Body of pancreas (tissue), 4 donors: ENCODE measurements at regions not wholly inside any gene's neighbourhood (a gene's known extent, or its start where the extent isn't known, plus 50 kb on each side); places are given as distances from the start of the nearest gene placed in this dataset.

Experiments used
- ATAC-seq: fragments of 150-250 bp; one replicate; pipeline ENCODE4 v1.9.1; 2016
- DNase-seq, 4 donors: peaks; one replicate each; pipeline ENCODE4 v3.0.0-alpha.2; 2019
- H3K27ac ChIP-seq, 4 donors: fragments of 200-600 bp; sonication (generic); 1 replicate in 3 of 4; 2 replicates in 1 of 4; pipeline versions ENCODE4 v1.5.1 to v1.6.1; 2016 to 2019; ENCODE audit warnings: mild to moderate bottlenecking in 1 of 4, mixed read lengths in 1 of 4, moderate library complexity in 1 of 4
- H3K27me3 ChIP-seq, 2 donors: fragments of 200-600 bp; sonication (generic); one replicate each; pipeline ENCODE4 v1.6.0; 2016; ENCODE audit warnings: mild to moderate bottlenecking in 1 of 2
- H3K36me3 ChIP-seq, 2 donors: fragments of 200-600 bp; sonication (generic); replicated peaks in 1 of 2; 2 replicates each; pipeline ENCODE4 v1.5.1; 2016; ENCODE audit warnings: low read depth in 2 of 2; ENCODE audit not compliant: insufficient read depth in 1 of 2
- H3K4me1 ChIP-seq: fragments of 200-600 bp; sonication (generic); one replicate; pipeline ENCODE4 v1.6.0; 2016
- H3K4me3 ChIP-seq, 2 donors: fragments of 200-600 bp; sonication (generic); 1 replicate in 1 of 2; 2 replicates in 1 of 2; pipeline ENCODE4 v1.5.1; 2016 to 2019
- H3K9me3 ChIP-seq, 3 donors: fragments of 200-600 bp; sonication (generic); 1 replicate in 2 of 3; 2 replicates in 1 of 3; pipeline ENCODE4 v1.5.1; 2016
- CTCF ChIP-seq, 7 experiments: fragments of 450-650 bp in 4 of 7; fragments of 200-600 bp in 3 of 7; sonication (generic) in 3 of 7; IDR thresholded peaks; one replicate each; pipeline ENCODE4 v1.5.1; 2016 to 2019; ENCODE audit warnings: antibody characterized with exemption in 7 of 7
- POLR2A ChIP-seq, 3 donors: fragments of 450-650 bp; IDR thresholded peaks; one replicate each; pipeline ENCODE4 v1.6.1; 2016; ENCODE audit warnings: antibody characterized with exemption in 3 of 3, mild to moderate bottlenecking in 2 of 3
- WGBS, 2 donors: methylation state at CpG; one replicate each; pipeline ENCODE4 v1.1.5; 2017; 5-methylcytosine and 5-hydroxymethylcytosine counted together
- intact Hi-C: fragments of 100-400 bp; cut with DNase I; formaldehyde crosslinking; loops from one replicate; pipeline ENCODE4 v1.15.1; 2023

- no peaks in the 10 kb centered on the region for H3K9me3 ChIP-seq
- DNase-seq (no peak), ATAC-seq (no peak)
- intact Hi-C loops: no loop called here
- H3K36me3 ChIP-seq: no peaks in the 10 kb centered on the region
- H3K27ac ChIP-seq: no peak overlapping the region
- TF ChIP-seq CTCF (IDR thresholded peaks at IDR 0.05): no peak
- no peak for TF ChIP-seq POLR2A (IDR thresholded peaks at IDR 0.05)
- H3K27me3 ChIP-seq: no peaks in the 10 kb centered on the region
- H3K4me3 ChIP-seq: no peak overlapping the region
- H3K4me1 ChIP-seq: no peaks in the 10 kb centered on the region
- WGBS, 2 donors: 79 to 91% methylated on average over 4 of the region's 4 CpGs
These were observed 72.2 kb upstream of the WNT11 start for GRCh38 chr11:76278526-76278925.

- intact Hi-C loops: no loop called here
- no peak overlapping the region for H3K4me3 ChIP-seq
- DNase-seq (no peak), ATAC-seq (no peak)
- H3K27me3 ChIP-seq: no peaks in the 10 kb centered on the region
- TF ChIP-seq POLR2A (IDR thresholded peaks at IDR 0.05) (no peak), CTCF (IDR thresholded peaks at IDR 0.05) (no peak)
- no peak overlapping the region for H3K27ac ChIP-seq
- 83 to 89% methylated on average over 8 to 22 of the region's 25 CpGs for WGBS, 2 donors
- H3K4me1 ChIP-seq: no peaks in the 10 kb centered on the region
- no peaks in the 10 kb centered on the region for H3K36me3 ChIP-seq
- no peaks in the 10 kb centered on the region for H3K9me3 ChIP-seq
These were observed 71.2 kb upstream of the WNT11 start for GRCh38 chr11:76277298-76278175.

- Histone ChIP-seq H3K9me3 (no peaks in the 10 kb centered on the region), H3K36me3 (no peaks in the 10 kb centered on the region), H3K27me3 (no peaks in the 10 kb centered on the region), H3K4me1 (no peaks in the 10 kb centered on the region), H3K27ac (no peak overlapping the region), H3K4me3 (no peak overlapping the region)
- no peak for ATAC-seq
- intact Hi-C loops: no loop called here
- TF ChIP-seq CTCF (IDR thresholded peaks at IDR 0.05): no peak
- TF ChIP-seq POLR2A (IDR thresholded peaks at IDR 0.05): no peak
- 40 to 81% methylated on average over 1 to 4 of the region's 4 CpGs for WGBS, 2 donors
- DNase-seq: no peak
These were observed 70.5 kb upstream of the WNT11 start for GRCh38 chr11:76276781-76277155.

- Histone ChIP-seq H3K27me3 (no peaks in the 10 kb centered on the region), H3K27ac (no peak overlapping the region), H3K4me3 (no peak overlapping the region), H3K4me1 (no peaks in the 10 kb centered on the region), H3K36me3 (no peaks in the 10 kb centered on the region), H3K9me3 (no peaks in the 10 kb centered on the region)
- intact Hi-C loops: no loop called here
- ATAC-seq: no peak
- WGBS, 2 donors: 74 to 76% methylated on average over 6 to 9 of the region's 9 CpGs
- TF ChIP-seq POLR2A (IDR thresholded peaks at IDR 0.05): no peak
- no peak for DNase-seq
These were observed 69.9 kb upstream of the WNT11 start for GRCh38 chr11:76276046-76276780.

- Histone ChIP-seq H3K9me3 (no peaks in the 10 kb centered on the region), H3K27me3 (no peaks in the 10 kb centered on the region), H3K4me3 (no peak overlapping the region), H3K36me3 (no peaks in the 10 kb centered on the region), H3K4me1 (no peaks in the 10 kb centered on the region), H3K27ac (no peak overlapping the region)
- no peak for DNase-seq
- intact Hi-C loops: no loop called here
- TF ChIP-seq POLR2A (IDR thresholded peaks at IDR 0.05) (no peak), CTCF (IDR thresholded peaks at IDR 0.05) (no peak)
- WGBS, 2 donors: 94 to 100% methylated on average over 3 to 6 of the region's 7 CpGs
- no peak for ATAC-seq
These were observed 69.1 kb upstream of the WNT11 start for GRCh38 chr11:76275446-76275845.
